GM12864 (cell line): ENCODE measurements at regions not wholly inside any gene's neighbourhood (a gene's known extent, or its start where the extent isn't known, plus 50 kb on each side); places are given as distances from the start of the nearest gene placed in this dataset.

Experiments used
- DNase-seq: peaks from one replicate; pipeline ENCODE4 v3.0.0-alpha.2; 2011; ENCODE audit warnings: low read depth
- H3K4me3 ChIP-seq: 2 replicates; pipeline ENCODE4 v1.5.1; 2011; ENCODE audit warnings: mild to moderate bottlenecking, low read depth, low read length, control low read depth
- CTCF ChIP-seq: IDR thresholded peaks from 2 replicates; pipeline ENCODE4 v1.5.1; 2011; ENCODE audit warnings: low read depth, mild to moderate bottlenecking, moderate library complexity, low read length, control low read depth, inconsistent platforms; ENCODE audit errors: missing control alignments

- no peak for DNase-seq
These were observed 171.2 kb upstream of the PGRMC2 start for GRCh38 chr4:128458816-128459215.

GRCh38 chr4:128457726-128458125 is 170.1 kb upstream of the PGRMC2 start:
- TF ChIP-seq CTCF = no peak
- H3K4me3 ChIP-seq = no peak overlapping the region
- DNase-seq = no peak

More at GRCh38 chr4:128458816-128459215, 171.2 kb upstream of the PGRMC2 start:
- H3K4me3 ChIP-seq = no peak overlapping the region
- TF ChIP-seq CTCF = no peak

GRCh38 chr4:128456171-128456570 is 168.6 kb upstream of the PGRMC2 start:
- no peak for DNase-seq
- no peak for TF ChIP-seq CTCF
- no peak overlapping the region for H3K4me3 ChIP-seq

- TF ChIP-seq CTCF = no peak
- no peak for DNase-seq
- H3K4me3 ChIP-seq = no peak overlapping the region
These were observed 167.9 kb upstream of the PGRMC2 start for GRCh38 chr4:128455480-128455879.

- no peak overlapping the region for H3K4me3 ChIP-seq
These were observed 167.3 kb upstream of the PGRMC2 start for GRCh38 chr4:128454881-128455280.

GRCh38 chr4:128454281-128454871 is 166.8 kb upstream of the PGRMC2 start:
- H3K4me3 ChIP-seq = no peak overlapping the region
- DNase-seq = peak; percentile 48
- TF ChIP-seq CTCF = peak; percentile 85

More at GRCh38 chr4:128454881-128455280, 167.3 kb upstream of the PGRMC2 start:
- TF ChIP-seq CTCF = no peak
- no peak for DNase-seq

GRCh38 chr4:128452415-128452814 is 164.8 kb upstream of the PGRMC2 start:
- TF ChIP-seq CTCF = no peak
- no peak for DNase-seq
- H3K4me3 ChIP-seq = no peak overlapping the region
